Kidney (tissue), 13 donors: ENCODE measurements at regions not wholly inside any gene's neighbourhood (a gene's known extent, or its start where the extent isn't known, plus 50 kb on each side); places are given as distances from the start of the nearest gene placed in this dataset.

Experiments used
- DNase-seq, 5 donors: peaks; one replicate each; pipeline ENCODE4 v3.0.0-alpha.2; 2013 to 2020
- FAIRE-seq: peaks from 2 replicates; lab custom pipeline; 2012; peaks lifted over from hg19 to GRCh38; lab: Jason Lieb, UNC
- H3K27ac ChIP-seq, 2 donors: one replicate each; pipeline ENCODE4 v1.7.0; 2013; ENCODE audit warnings: low read depth in 2 of 2, low read length in 2 of 2, inconsistent platforms in 1 of 2
- H3K27me3 ChIP-seq: one replicate; pipeline ENCODE4 v1.7.1; 2013; ENCODE audit warnings: low read length, inconsistent platforms; ENCODE audit not compliant: control insufficient read depth, insufficient read depth
- H3K36me3 ChIP-seq, 3 donors: one replicate each; pipeline versions ENCODE4 v1.7.0 to v1.7.1; 2013; ENCODE audit warnings: low read length in 3 of 3, control low read depth in 1 of 3, inconsistent platforms in 1 of 3; ENCODE audit not compliant: insufficient read depth in 3 of 3, control insufficient read depth in 2 of 3
- H3K4me1 ChIP-seq, 3 donors: one replicate each; pipeline versions ENCODE4 v1.7.0 to v1.7.1; 2013; ENCODE audit warnings: low read length in 3 of 3, inconsistent platforms in 1 of 3, low read depth in 1 of 3; ENCODE audit not compliant: control insufficient read depth in 2 of 3, insufficient read depth in 2 of 3
- H3K4me3 ChIP-seq, 3 donors: one replicate each; pipeline versions ENCODE4 v1.7.0 to v1.8.1; 2013; ENCODE audit warnings: low read length in 3 of 3, control low read depth in 1 of 3, inconsistent platforms in 1 of 3
- H3K9ac ChIP-seq, 3 donors: one replicate each; pipeline versions ENCODE4 v1.7.0 to v1.7.1; 2013; ENCODE audit warnings: low read length in 3 of 3, control low read depth in 1 of 3, inconsistent platforms in 1 of 3
- H3K9me3 ChIP-seq, 3 donors: one replicate each; pipeline versions ENCODE4 v1.7.0 to v1.7.1; 2013; ENCODE audit warnings: low read length in 3 of 3, control low read depth in 1 of 3, inconsistent platforms in 1 of 3; ENCODE audit not compliant: control insufficient read depth in 2 of 3, insufficient read depth in 1 of 3
- CTCF ChIP-seq: IDR thresholded peaks from 3 replicates; pipeline ENCODE4 v1.5.1; 2012; ENCODE audit warnings: mild to moderate bottlenecking, moderate library complexity, borderline replicate concordance; ENCODE audit not compliant: insufficient read depth; ENCODE audit errors: extremely low read depth
- intact Hi-C: fragments of 100-400 bp; cut with DNase I; formaldehyde crosslinking; loops from one replicate; pipeline ENCODE4 v1.11.1; 2022
- donor health status: control.
- donor health status: control.
- donor health status: control.
- donor health status: control.
- donor health status: control.
- donor health status: DM: yes; HTN: yes; CAD: no.
- donor health status: Normal renal cell carcinoma (clear cell type).

- TF ChIP-seq CTCF = no peak
- Histone ChIP-seq H3K27ac (no peak overlapping the region), H3K4me1 (no peaks in the 10 kb centered on the region), H3K9ac (no peak overlapping the region), H3K27me3 (no peaks in the 10 kb centered on the region), H3K4me3 (no peak overlapping the region), H3K36me3 (no peaks in the 10 kb centered on the region), H3K9me3 (no peaks in the 10 kb centered on the region)
- intact Hi-C loops = no loop called here
- FAIRE-seq (no peak), DNase-seq (no peak)
These were observed 700.8 kb downstream of the RNF144A start for GRCh38 chr2:7618031-7618430.

- Histone ChIP-seq H3K27ac (no peak overlapping the region), H3K4me1 (no peaks in the 10 kb centered on the region), H3K9me3 (no peaks in the 10 kb centered on the region), H3K36me3 (no peaks in the 10 kb centered on the region), H3K4me3 (no peak overlapping the region), H3K27me3 (no peaks in the 10 kb centered on the region), H3K9ac (no peak overlapping the region)
- intact Hi-C loops = no loop called here
- no peak for TF ChIP-seq CTCF
- FAIRE-seq = no peak
- no peak for DNase-seq
These were observed 702.2 kb downstream of the RNF144A start for GRCh38 chr2:7619203-7619970.

GRCh38 chr2:7620255-7620654 lies 703.0 kb downstream of the RNF144A start:
- no peak overlapping the region for H3K4me3 ChIP-seq
- intact Hi-C loops = no loop called here
- TF ChIP-seq CTCF = no peak
- H3K27me3 ChIP-seq = no peaks in the 10 kb centered on the region
- H3K4me1 ChIP-seq = no peaks in the 10 kb centered on the region
- DNase-seq = no peak
- no peaks in the 10 kb centered on the region for H3K9me3 ChIP-seq
- FAIRE-seq = no peak
- H3K27ac ChIP-seq = no peak overlapping the region
- no peak overlapping the region for H3K9ac ChIP-seq
- no peaks in the 10 kb centered on the region for H3K36me3 ChIP-seq
